ENCODE measurements at regions not wholly inside any gene's neighbourhood (a gene's known extent, or its start where the extent isn't known, plus 50 kb on each side); places are given as distances from the start of the nearest gene placed in this dataset.

DNA sequence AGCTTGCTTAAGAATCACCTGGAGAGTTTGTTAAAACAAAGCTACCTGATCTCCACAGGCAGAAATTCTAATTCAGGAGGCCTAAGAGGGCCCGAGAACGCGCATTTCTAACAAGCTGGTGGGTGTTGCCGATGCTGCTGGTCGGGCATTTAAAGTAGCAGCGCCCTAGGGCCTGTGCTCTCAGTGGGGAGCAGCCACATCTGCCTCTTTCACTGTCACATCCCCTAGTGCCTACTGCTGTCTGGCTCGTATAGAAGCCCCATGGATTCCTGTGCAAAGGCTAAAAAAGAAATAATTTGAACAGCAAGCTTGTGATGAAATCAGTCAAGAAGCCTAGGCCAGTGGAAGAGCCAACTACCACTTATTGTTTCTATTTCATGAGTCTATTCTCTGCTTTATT, 126.7 kb upstream of the SMIM21 start:
- H3K9me3 Mint-ChIP-seq: no peaks in the 10 kb centered on the region
- ATAC-seq: no peak
- no peaks in the 10 kb centered on the region for H3K36me3 Mint-ChIP-seq
- no peaks in the 10 kb centered on the region for H3K4me1 Mint-ChIP-seq (ENCODE audit: low read depth in 2 of 2)
- no peak overlapping the region for H3K4me3 Mint-ChIP-seq
- H3K27me3 Mint-ChIP-seq: peaks cover 17 to 39% of the 10 kb centered on the region in 2 donors
- no peak overlapping the region for H3K27ac Mint-ChIP-seq
- no peak for DNase-seq (ENCODE audit: low spot score)

DNA sequence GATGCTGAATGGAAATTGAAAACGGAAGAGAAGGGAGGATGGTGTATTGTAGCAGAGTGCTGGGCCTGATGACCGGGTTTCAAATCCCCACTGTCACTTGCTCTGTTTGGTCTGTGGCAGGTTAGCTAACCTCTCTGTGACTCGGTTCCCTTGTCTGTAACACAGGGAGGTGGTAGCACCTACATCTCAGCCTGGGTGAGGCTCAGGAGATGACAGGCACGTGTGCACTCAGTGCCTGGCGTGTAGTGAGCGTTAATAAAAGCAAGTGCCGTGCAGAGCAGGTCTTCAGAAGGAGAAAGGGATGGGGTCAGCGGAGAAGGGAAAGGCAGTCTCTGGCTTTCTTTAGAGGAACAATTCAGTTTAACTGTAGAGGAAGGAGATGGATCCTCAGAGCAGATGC, 125.5 kb upstream of the SMIM21 start:
- H3K4me1 Mint-ChIP-seq (ENCODE audit: low read depth in 2 of 2): no peaks in the 10 kb centered on the region
- ATAC-seq: no peak
- H3K9me3 Mint-ChIP-seq: no peaks in the 10 kb centered on the region
- no peak overlapping the region for H3K27ac Mint-ChIP-seq
- H3K36me3 Mint-ChIP-seq: no peaks in the 10 kb centered on the region
- H3K4me3 Mint-ChIP-seq: no peak overlapping the region
- peak; percentile 52 for DNase-seq (ENCODE audit: low spot score)
- H3K27me3 Mint-ChIP-seq: peaks cover 18 to 40% of the 10 kb centered on the region in 2 donors

DNA sequence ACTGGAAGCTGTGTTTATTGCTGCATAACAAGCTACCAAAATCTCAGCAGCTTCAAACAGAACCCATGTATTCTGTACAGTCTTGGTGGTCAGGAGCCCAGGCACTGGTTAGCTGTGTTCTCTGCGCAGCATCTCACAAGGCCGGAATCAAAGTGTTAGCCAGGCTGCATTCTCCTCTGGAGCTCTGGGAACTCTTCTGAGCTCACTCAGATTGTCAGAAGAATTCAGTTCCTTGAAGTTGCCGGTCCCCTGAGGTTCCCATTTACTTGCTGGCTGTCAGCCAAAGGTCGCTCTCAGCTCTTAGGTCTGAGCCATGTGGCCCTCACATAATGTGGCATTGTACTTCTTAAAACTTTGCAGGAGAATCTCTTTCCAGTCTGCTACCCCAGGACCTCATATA, 123.6 kb upstream of the SMIM21 start:
- no peak overlapping the region for H3K27ac Mint-ChIP-seq
- H3K27me3 Mint-ChIP-seq: peaks cover 22 to 41% of the 10 kb centered on the region in 2 donors
- ATAC-seq (no peak), DNase-seq (ENCODE audit: low spot score) (no peak)
- no peaks in the 10 kb centered on the region for H3K9me3 Mint-ChIP-seq
- H3K4me3 Mint-ChIP-seq: no peak overlapping the region
- no peaks in the 10 kb centered on the region for H3K36me3 Mint-ChIP-seq
- H3K4me1 Mint-ChIP-seq (ENCODE audit: low read depth in 2 of 2): no peaks in the 10 kb centered on the region

DNA sequence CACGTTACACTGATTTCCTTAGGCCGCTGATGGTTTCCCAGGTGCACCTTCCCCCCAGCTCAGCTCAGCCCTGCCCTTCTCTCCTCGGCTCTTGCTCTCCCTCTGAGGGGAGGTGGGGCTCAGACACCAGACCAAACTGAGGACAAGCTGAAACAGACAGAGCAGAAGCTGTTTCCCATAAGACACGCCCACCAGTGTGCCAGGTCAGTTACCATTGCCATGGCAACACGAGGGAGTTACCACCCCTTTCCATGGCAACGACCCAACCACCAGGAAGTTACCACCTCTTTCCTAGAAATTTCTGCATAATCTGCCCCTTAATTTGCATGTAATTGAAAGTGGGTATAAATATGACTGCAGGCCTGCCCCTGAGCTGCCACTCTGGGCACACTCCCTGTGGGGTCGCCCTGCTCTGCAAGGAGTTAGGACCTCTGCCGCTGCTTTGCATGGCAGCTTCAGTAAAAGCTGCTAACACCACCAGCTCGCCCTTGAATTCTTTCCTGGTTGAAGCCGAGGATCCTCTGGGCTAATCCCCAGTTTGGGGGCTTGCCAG, 120.9 kb upstream of the SMIM21 start:
- Mint-ChIP-seq H3K4me3 (no peak overlapping the region), H3K27ac (no peak overlapping the region), H3K4me1 (ENCODE audit: low read depth in 2 of 2) (no peaks in the 10 kb centered on the region), H3K36me3 (no peaks in the 10 kb centered on the region), H3K27me3 (peaks cover 22 to 38% of the 10 kb centered on the region in 2 donors), H3K9me3 (no peaks in the 10 kb centered on the region)
- ATAC-seq (no peak), DNase-seq (ENCODE audit: low spot score) (peak; percentile 39)

DNA sequence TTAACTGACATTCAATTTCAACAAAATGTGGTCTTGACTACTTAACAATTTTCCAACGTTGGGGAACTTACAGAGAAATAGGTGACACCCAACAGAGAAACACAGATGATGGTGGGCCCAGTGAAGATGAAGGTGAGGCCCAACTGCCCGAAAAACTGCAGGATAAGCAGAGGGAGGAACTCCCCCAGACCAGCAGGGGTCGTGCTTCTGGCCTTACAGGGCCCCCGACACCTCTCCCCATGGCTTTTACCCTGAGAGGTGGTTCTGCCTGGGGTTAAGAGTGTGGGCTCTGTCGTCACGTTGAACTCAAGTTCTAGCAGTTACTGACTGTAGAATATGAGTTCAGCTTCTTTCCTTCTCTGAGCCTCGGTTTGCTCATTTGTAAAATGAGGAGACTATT, 119.5 kb upstream of the SMIM21 start:
- ATAC-seq: no peak
- H3K4me1 Mint-ChIP-seq (ENCODE audit: low read depth in 2 of 2): no peaks in the 10 kb centered on the region

DNA sequence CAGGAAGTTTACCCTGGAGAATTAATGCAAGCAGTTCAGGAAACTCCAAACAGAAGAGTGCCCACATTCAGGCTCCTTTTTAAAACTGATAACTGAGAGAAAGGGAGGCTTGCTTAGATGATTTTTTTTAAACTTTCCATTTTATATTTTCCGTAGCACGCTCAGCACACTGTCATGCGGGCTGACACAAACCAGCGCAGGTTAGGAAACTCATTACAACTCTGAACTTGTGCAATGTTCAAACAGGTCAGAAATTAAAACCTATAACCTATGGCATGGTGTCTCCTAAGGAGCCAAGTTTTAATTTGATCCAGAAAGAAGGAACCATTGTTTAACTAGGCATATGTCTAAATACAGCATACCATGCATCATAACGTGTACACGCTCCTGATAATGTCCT, 117.7 kb upstream of the SMIM21 start:
- no peak overlapping the region for H3K4me3 Mint-ChIP-seq
- no peaks in the 10 kb centered on the region for H3K36me3 Mint-ChIP-seq
- no peak for ATAC-seq
- no peaks in the 10 kb centered on the region for H3K9me3 Mint-ChIP-seq
- DNase-seq (ENCODE audit: low spot score): no peak
- H3K27ac Mint-ChIP-seq: no peak overlapping the region
- peaks cover 20 to 34% of the 10 kb centered on the region in 2 donors for H3K27me3 Mint-ChIP-seq
- no peaks in the 10 kb centered on the region for H3K4me1 Mint-ChIP-seq (ENCODE audit: low read depth in 2 of 2)

More for the DNA sequence above, 119.5 kb upstream of the SMIM21 start:
- Mint-ChIP-seq H3K27ac (no peak overlapping the region), H3K36me3 (no peaks in the 10 kb centered on the region), H3K27me3 (peaks cover 22 to 31% of the 10 kb centered on the region in 2 donors), H3K4me3 (no peak overlapping the region), H3K9me3 (no peaks in the 10 kb centered on the region)
- peak; percentile 8 for DNase-seq (ENCODE audit: low spot score)

DNA sequence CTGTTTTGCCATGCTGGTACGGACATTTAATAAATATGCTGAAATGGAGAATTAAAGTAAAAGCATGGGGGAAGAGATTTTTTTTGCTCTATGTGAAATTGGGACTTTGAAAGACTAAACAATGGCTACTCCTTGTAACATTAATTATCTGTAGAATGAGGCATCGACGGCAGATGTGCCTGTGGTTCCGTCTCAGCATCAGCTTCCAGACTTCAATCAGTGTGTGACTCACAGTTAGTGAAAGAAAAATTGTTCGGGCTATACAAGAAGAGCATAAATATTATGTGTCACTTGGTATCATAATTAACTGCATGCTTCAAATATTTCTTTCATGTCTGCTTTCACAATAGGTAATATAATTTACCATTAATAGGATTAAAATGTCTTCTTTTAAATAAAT, 117.0 kb upstream of the SMIM21 start:
- ATAC-seq (no peak), DNase-seq (ENCODE audit: low spot score) (no peak)
- H3K27me3 Mint-ChIP-seq: peaks cover 20 to 34% of the 10 kb centered on the region in 2 donors
- no peak overlapping the region for H3K27ac Mint-ChIP-seq
- no peaks in the 10 kb centered on the region for H3K9me3 Mint-ChIP-seq
- H3K4me1 Mint-ChIP-seq (ENCODE audit: low read depth in 2 of 2): no peaks in the 10 kb centered on the region
- no peak overlapping the region for H3K4me3 Mint-ChIP-seq
- no peaks in the 10 kb centered on the region for H3K36me3 Mint-ChIP-seq

DNA sequence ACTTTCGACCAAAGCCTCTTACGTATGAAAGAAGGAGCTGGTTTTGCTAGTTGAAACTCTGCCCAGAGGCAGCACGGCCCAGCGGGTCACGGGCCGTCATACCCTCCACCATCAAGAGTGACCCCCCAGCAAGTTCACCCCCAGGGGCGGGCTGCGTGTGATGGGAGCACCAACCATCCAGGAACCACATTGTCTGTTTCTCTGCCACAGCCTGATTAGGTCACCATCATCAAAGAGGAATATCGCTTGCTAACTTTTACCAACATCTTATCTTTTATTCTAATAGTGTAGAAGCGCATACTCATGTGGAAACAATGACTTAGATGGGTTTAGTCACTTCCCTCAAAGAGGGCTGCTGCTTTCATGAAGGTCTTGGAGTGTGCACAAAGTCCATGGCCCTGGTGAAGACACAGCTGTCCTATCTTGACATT, 116.6 kb upstream of the SMIM21 start:
- Mint-ChIP-seq H3K9me3 (no peaks in the 10 kb centered on the region), H3K27ac (no peak overlapping the region), H3K27me3 (peaks cover 17 to 34% of the 10 kb centered on the region in 2 donors), H3K4me3 (no peak overlapping the region), H3K36me3 (no peaks in the 10 kb centered on the region), H3K4me1 (ENCODE audit: low read depth in 2 of 2) (no peaks in the 10 kb centered on the region)
- DNase-seq (ENCODE audit: low spot score) (no peak), ATAC-seq (no peak)

DNA sequence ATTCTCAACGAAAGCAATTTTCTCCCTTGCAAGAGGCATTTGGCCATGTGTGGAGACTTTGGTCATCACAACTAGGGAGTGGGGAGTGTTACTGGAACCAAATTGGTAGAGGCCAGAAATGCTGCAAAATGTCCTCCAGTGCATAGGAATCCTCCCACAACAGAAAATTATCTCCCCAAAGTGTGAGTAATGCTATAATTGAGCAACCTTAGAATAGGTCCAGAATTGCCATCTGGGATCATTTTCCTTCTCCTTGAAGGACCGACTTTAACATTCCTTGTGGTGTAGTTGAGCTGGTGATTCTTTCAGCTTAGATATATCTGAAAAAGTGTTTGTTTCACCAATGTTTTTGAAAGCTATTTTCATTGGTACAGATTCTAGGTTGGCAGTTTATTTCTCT, 111.2 kb upstream of the SMIM21 start:
- Mint-ChIP-seq H3K27ac (no peak overlapping the region), H3K4me1 (ENCODE audit: low read depth in 2 of 2) (no peaks in the 10 kb centered on the region), H3K4me3 (no peak overlapping the region), H3K36me3 (no peaks in the 10 kb centered on the region), H3K27me3 (peaks cover 24 to 44% of the 10 kb centered on the region in 2 donors), H3K9me3 (no peaks in the 10 kb centered on the region)
- DNase-seq (ENCODE audit: low spot score) (no peak), ATAC-seq (no peak)

DNA sequence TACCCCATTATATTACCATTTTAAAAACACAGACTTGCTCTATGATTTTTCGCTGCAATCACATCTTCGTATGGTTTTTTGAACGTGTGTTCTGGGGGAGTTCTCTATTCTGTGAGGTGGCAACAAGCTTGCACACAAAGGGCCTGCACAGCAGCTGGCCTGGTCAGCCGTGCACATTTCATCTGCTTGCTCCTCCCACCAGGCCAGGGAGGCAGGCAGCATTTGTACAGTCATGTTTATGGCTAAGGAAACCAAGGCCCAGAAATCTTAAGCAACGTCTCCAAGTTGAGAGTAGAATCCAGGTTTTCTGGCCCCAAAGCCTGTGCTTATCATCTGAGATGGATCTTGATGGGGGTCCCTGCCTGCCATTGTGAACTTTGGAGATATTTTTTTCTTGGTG, 106.4 kb upstream of the SMIM21 start:
- H3K4me3 Mint-ChIP-seq: no peak overlapping the region
- no peaks in the 10 kb centered on the region for H3K36me3 Mint-ChIP-seq
- H3K9me3 Mint-ChIP-seq: no peaks in the 10 kb centered on the region
- no peak for ATAC-seq
- H3K4me1 Mint-ChIP-seq (ENCODE audit: low read depth in 2 of 2): no peaks in the 10 kb centered on the region
- DNase-seq (ENCODE audit: low spot score): no peak
- peaks cover 13 to 29% of the 10 kb centered on the region in 2 donors for H3K27me3 Mint-ChIP-seq
- no peak overlapping the region for H3K27ac Mint-ChIP-seq

DNA sequence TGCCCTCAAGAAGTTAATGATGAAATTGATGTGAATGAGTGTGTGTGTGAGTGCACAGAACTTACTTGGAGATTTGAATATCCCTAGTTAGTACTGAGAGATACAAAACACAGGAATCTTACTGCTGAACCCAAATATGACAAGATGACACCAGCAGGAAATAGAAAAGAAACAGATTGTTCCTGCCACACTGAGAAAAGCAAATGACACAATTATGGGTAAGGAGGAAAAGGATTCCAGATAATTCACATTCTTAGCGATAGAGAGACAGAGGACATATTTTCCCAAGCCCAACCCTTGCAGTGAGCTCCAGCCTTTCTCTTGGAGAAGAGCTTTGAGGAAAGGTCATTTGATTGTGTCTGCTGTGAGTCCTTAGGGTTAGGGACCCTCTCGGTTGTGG, 105.7 kb upstream of the SMIM21 start:
- H3K4me3 Mint-ChIP-seq: no peak overlapping the region
- DNase-seq (ENCODE audit: low spot score) (no peak), ATAC-seq (no peak)
- no peaks in the 10 kb centered on the region for H3K36me3 Mint-ChIP-seq
- no peaks in the 10 kb centered on the region for H3K4me1 Mint-ChIP-seq (ENCODE audit: low read depth in 2 of 2)
- no peaks in the 10 kb centered on the region for H3K9me3 Mint-ChIP-seq
- H3K27me3 Mint-ChIP-seq: peaks cover 15 to 29% of the 10 kb centered on the region in 2 donors
- no peak overlapping the region for H3K27ac Mint-ChIP-seq

DNA sequence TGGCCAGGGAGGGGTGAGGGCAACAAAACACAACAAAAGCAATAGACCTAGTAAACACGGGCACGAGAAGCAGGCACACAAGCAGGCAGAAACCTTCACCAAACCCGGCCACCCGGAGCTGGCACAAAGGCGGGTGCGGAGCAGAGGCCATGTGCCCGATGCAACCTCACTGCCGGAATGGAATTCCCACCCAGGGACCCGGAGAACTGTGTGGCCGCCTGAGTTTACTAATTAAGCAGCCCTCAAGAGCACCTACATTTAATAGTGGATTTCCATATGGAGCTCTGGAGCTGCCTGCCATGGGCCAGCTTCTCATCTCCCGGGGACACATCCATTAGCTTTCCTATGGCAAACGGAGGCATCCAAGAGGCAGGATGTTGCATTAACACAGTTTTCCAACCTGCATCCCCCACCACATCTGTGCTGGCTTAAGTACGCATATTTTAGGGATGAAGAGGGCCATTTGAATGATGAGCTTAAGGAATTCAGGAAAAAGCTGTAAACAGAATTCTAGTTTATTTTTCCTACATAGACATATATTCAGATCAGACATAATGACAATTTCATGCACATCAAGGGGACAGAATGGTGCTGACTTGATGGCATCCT, 104.5 kb upstream of the SMIM21 start:
- no peak for DNase-seq (ENCODE audit: low spot score)
- peaks cover 16 to 19% of the 10 kb centered on the region in 2 donors for H3K27me3 Mint-ChIP-seq
- no peaks in the 10 kb centered on the region for H3K4me1 Mint-ChIP-seq (ENCODE audit: low read depth in 2 of 2)
- no peaks in the 10 kb centered on the region for H3K36me3 Mint-ChIP-seq
- no peaks in the 10 kb centered on the region for H3K9me3 Mint-ChIP-seq
- no peak for ATAC-seq
- H3K27ac Mint-ChIP-seq: no peak overlapping the region
- H3K4me3 Mint-ChIP-seq: no peak overlapping the region

DNA sequence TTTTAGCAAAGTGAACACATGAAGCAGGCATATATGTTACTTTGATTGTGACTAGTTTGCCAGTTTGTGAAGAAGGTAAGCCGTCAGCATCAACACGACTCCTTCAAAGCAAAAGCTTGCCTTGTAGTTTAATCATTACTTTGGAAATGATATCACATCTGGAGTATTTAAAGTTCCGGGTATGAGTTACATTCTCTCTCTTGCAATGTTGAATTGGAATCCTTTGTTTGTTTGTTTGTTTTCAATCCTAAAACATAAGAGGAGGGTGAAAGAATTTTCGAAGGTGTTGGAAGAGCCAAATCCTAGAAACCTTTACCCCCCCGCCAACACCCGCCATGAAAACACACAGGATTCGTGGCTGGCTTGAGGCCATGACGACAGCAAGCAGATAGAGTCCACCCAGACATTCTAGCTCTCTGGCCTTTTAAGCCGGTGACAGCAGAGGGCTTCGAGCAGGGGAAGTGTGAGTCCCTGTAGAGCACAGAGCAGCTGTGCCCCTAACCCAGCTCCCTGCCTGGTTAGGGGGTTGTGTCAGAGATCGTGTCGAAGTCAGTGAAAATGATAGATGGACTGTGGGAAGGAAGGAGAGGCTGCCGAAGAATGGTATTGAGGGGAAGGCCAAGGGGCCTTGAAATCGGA, 103.8 kb upstream of the SMIM21 start:
- Mint-ChIP-seq H3K9me3 (no peaks in the 10 kb centered on the region), H3K36me3 (no peaks in the 10 kb centered on the region), H3K4me1 (ENCODE audit: low read depth in 2 of 2) (no peaks in the 10 kb centered on the region), H3K4me3 (no peak overlapping the region), H3K27ac (no peak overlapping the region), H3K27me3 (peaks cover 13 to 19% of the 10 kb centered on the region in 2 donors)
- DNase-seq (ENCODE audit: low spot score): no peak
- no peak for ATAC-seq

DNA sequence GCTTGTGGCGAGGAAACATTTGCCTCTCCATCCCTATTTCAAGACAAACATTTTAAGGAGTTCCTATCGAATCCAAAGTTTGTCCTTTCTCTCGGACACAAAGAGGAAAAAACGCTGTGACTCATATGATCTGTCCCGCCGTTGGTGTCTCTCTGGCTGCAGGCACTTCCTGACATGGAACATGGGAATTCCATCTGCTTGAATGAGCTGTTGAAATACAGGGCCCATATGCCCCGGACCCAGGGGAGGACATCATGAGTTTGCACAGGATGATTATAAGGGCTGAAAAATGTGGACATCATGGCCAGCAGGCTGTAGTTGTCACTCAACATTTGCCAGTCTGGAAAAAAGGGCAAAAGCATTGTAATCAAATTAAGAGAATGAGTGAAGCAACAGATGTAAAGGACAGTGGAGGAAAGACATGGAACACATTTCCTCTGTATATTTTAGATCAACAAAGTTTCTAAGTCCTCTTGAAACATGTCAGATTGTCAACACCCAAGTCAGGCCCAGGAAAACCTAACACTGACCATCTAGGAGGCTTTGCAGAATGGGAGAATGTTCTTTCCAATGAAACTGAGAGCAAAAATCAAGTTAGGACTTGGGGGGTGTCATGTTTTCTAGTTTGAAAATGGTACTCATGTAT, 103.2 kb upstream of the SMIM21 start:
- H3K27me3 Mint-ChIP-seq: peaks cover 13 to 25% of the 10 kb centered on the region in 2 donors
- H3K4me1 Mint-ChIP-seq (ENCODE audit: low read depth in 2 of 2): no peaks in the 10 kb centered on the region
- no peak overlapping the region for H3K4me3 Mint-ChIP-seq
- ATAC-seq (no peak), DNase-seq (ENCODE audit: low spot score) (no peak)
- no peak overlapping the region for H3K27ac Mint-ChIP-seq
- no peaks in the 10 kb centered on the region for H3K9me3 Mint-ChIP-seq
- no peaks in the 10 kb centered on the region for H3K36me3 Mint-ChIP-seq
